PC-3 (cell line): ENCODE measurements at regions not wholly inside any gene's neighbourhood (a gene's known extent, or its start where the extent isn't known, plus 50 kb on each side); places are given as distances from the start of the nearest gene placed in this dataset.

Experiments
- ATAC-seq: fragments of 200-7000 bp; cut with Tn5 transposase; 2 replicates; pipeline ENCODE4 v1.9.1; 2020; ENCODE audit warnings: mild to moderate bottlenecking, moderate library complexity
- BruUV-seq: library from RNA; stranded (reverse); fragments of 400-500 nt; replicated peaks from 2 replicates; lab custom pipeline; 2021; lab: Mats Ljungman, UMichigan
- CTCF ChIA-PET: fragments of 300-600 bp; sonication (Branson Sonifier 250); formaldehyde crosslinking; loops from one replicate; lab custom pipeline; 2022; ENCODE audit warnings: antibody characterized with exemption; lab: Charles Lee
- POLR2A ChIA-PET: fragments of 300-600 bp; sonication (Branson Sonifier 250); formaldehyde crosslinking; loops from one replicate; lab custom pipeline; 2022; ENCODE audit warnings: antibody characterized with exemption; ENCODE audit not compliant: unreplicated experiment; lab: Charles Lee
- DNase-seq: peaks from one replicate; pipeline ENCODE4 v3.0.0-alpha.2; 2015
- H2AFZ ChIP-seq: fragments of 300-600 bp; sonication (generic); 2 replicates; pipeline ENCODE4 v1.6.0; 2016; ENCODE audit warnings: antibody characterized with exemption, low read length
- H3F3A ChIP-seq: fragments of 300-600 bp; sonication (generic); one replicate; pipeline ENCODE4 v1.6.0; 2017; ENCODE audit warnings: antibody characterized with exemption, low read length, control low read depth, mild to moderate bottlenecking; ENCODE audit not compliant: unreplicated experiment
- H3K27ac ChIP-seq: fragments of 300-600 bp; sonication (generic); 2 replicates; pipeline ENCODE4 v1.5.1; 2016; ENCODE audit warnings: mild to moderate bottlenecking, low read length
- H3K27me3 ChIP-seq: fragments of 300-600 bp; sonication (generic); 2 replicates; pipeline ENCODE4 v1.6.1; 2016; ENCODE audit warnings: low read length, mixed read lengths
- H3K36me3 ChIP-seq: fragments of 300-600 bp; sonication (generic); 2 replicates; pipeline ENCODE4 v1.6.1; 2016; ENCODE audit warnings: low read depth, mixed run types, low read length, mixed read lengths
- H3K4me1 ChIP-seq: fragments of 300-600 bp; sonication (generic); 2 replicates; pipeline ENCODE4 v1.5.1; 2016; ENCODE audit warnings: low read length; ENCODE audit not compliant: insufficient read depth
- H3K4me2 ChIP-seq: fragments of 300-600 bp; sonication (generic); 2 replicates; pipeline ENCODE4 v1.6.0; 2016; ENCODE audit warnings: low read length
- H3K4me3 ChIP-seq: fragments of 300-600 bp; sonication (generic); 2 replicates; pipeline ENCODE4 v1.5.1; 2016; ENCODE audit warnings: mild to moderate bottlenecking, low read length, mixed read lengths
- H3K79me2 ChIP-seq: fragments of 300-600 bp; sonication (generic); 2 replicates; pipeline ENCODE4 v1.6.1; 2017; ENCODE audit warnings: low read length, mixed read lengths
- H3K9ac ChIP-seq: fragments of 300-600 bp; sonication (generic); 2 replicates; pipeline ENCODE4 v1.6.0; 2016; ENCODE audit warnings: mild to moderate bottlenecking, low read length
- H3K9me2 ChIP-seq: fragments of 300-600 bp; sonication (generic); replicated peaks from 2 replicates; pipeline ENCODE4 v1.6.1; 2016; ENCODE audit warnings: mixed run types, low read length, mixed read lengths
- H3K9me3 ChIP-seq: fragments of 300-600 bp; sonication (generic); 2 replicates; pipeline ENCODE4 v1.6.1; 2016; ENCODE audit warnings: low read length, mixed read lengths
- H4K20me1 ChIP-seq: fragments of 300-600 bp; sonication (generic); 2 replicates; pipeline ENCODE4 v1.6.1; 2016; ENCODE audit warnings: low read length, mixed read lengths
- EZH2 ChIP-seq: fragments of 300-600 bp; sonication (generic); IDR thresholded peaks from one replicate; pipeline ENCODE4 v1.6.1; 2017; ENCODE audit warnings: antibody characterized with exemption, mild to moderate bottlenecking, low read length; ENCODE audit not compliant: unreplicated experiment
- EZH2phosphoT487 ChIP-seq: fragments of 300-600 bp; sonication (generic); IDR thresholded peaks from 2 replicates; pipeline ENCODE4 v1.6.1; 2018; ENCODE audit warnings: mild to moderate bottlenecking, antibody characterized with exemption, low read length, borderline replicate concordance
- intact Hi-C: fragments of 100-400 bp; cut with micrococcal nuclease; formaldehyde crosslinking; loops from 2 replicates; pipeline ENCODE4 v1.9.0; 2023
- TF ChIP-seq, protein P1 (sequence below): fragments of 300-600 bp; sonication (generic); conservative IDR thresholded peaks from 2 replicates; pipeline ENCODE4 v1.5.1; 2017; ENCODE audit warnings: antibody characterized with exemption, low read depth, mild to moderate bottlenecking, low read length

DNA sequence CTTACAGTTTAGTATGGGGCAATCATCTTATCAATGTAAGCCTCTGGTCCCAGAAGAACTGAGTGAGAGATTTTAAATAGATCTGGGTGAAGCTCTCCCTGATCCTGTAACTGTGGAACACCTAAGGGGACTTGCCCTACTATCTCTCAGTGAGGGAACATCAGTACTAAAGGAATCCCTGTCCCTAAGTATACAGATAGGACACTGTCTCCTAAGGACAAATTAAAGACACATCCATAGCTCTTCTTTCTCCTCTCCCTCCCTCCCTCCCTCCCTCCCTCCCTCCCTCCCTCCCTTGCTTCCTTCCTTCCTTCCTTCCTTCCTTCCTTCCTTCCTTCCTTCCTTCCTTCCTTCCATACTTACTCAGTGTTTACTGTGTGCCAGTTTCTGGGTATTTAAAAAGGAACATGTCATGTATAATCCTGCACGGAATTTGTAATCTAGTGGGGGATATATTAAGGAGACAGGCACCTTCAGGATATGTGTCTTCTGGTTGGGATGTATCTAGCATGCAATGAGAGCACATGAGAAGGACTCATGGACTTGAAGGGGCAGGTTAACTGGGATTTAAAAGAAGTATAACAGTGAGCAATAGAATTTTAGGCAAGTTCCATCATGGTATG, 222.2 kb upstream of the ATP5MC3 start:
- TF ChIP-seq EZH2 (no peak), EZH2phosphoT487 (no peak)
- TF ChIP-seq, protein P1, sequence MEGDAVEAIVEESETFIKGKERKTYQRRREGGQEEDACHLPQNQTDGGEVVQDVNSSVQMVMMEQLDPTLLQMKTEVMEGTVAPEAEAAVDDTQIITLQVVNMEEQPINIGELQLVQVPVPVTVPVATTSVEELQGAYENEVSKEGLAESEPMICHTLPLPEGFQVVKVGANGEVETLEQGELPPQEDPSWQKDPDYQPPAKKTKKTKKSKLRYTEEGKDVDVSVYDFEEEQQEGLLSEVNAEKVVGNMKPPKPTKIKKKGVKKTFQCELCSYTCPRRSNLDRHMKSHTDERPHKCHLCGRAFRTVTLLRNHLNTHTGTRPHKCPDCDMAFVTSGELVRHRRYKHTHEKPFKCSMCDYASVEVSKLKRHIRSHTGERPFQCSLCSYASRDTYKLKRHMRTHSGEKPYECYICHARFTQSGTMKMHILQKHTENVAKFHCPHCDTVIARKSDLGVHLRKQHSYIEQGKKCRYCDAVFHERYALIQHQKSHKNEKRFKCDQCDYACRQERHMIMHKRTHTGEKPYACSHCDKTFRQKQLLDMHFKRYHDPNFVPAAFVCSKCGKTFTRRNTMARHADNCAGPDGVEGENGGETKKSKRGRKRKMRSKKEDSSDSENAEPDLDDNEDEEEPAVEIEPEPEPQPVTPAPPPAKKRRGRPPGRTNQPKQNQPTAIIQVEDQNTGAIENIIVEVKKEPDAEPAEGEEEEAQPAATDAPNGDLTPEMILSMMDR, result no peak
- CTCF ChIA-PET, result no interaction called here

DNA sequence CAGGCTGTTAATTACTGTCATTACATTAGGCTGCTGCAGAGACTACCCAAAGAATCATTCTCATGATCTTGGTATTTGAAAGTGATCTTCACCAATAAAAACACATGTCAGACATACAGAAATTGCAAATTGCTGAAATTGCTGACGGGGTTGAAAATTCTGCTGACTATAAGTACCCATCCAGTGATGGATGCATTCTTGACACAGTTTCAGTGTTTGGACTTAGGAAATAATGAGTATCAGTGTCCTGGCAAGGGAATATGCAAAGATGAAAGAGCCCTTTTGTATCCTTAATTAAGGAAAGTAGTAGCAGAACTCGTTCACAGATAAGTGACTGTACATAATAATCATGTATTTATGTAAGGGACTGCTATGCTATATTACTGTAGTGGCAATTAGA, 221.1 kb upstream of the ATP5MC3 start:
- CTCF ChIA-PET, result no interaction called here
- BruUV-seq, result no TSS peak

More for the DNA sequence above, 222.2 kb upstream of the ATP5MC3 start:
- POLR2A ChIA-PET, result no interaction called here
- DNase-seq (no peak), ATAC-seq (no peak)
- Histone ChIP-seq H3K9me2 (no peaks in the 10 kb centered on the region; the same call in 1 of the 2 replicates), H3K4me1 (no peaks in the 10 kb centered on the region), H3K27me3 (peaks cover 41% of the 10 kb centered on the region), H4K20me1 (no peaks in the 10 kb centered on the region), H3K4me3 (no peak overlapping the region), H3K36me3 (no peaks in the 10 kb centered on the region), H3K79me2 (no peaks in the 10 kb centered on the region), H3F3A (no peaks in the 10 kb centered on the region), H3K9me3 (no peaks in the 10 kb centered on the region), H3K27ac (no peak overlapping the region), H2AFZ (no peak overlapping the region), H3K4me2 (no peak overlapping the region), H3K9ac (no peak overlapping the region)
- intact Hi-C loops, result no loop called here
- BruUV-seq, result no TSS peak

More for the DNA sequence above, 221.1 kb upstream of the ATP5MC3 start:
- Histone ChIP-seq H3K27ac (no peak overlapping the region), H3K9me3 (no peaks in the 10 kb centered on the region), H3K4me2 (no peak overlapping the region), H3F3A (no peaks in the 10 kb centered on the region), H3K9me2 (no peaks in the 10 kb centered on the region; the same call in 1 of the 2 replicates), H3K9ac (no peak overlapping the region), H3K79me2 (no peaks in the 10 kb centered on the region), H3K36me3 (no peaks in the 10 kb centered on the region), H2AFZ (no peak overlapping the region), H3K4me1 (no peaks in the 10 kb centered on the region), H3K4me3 (no peak overlapping the region), H4K20me1 (no peaks in the 10 kb centered on the region), H3K27me3 (peaks cover 52% of the 10 kb centered on the region)
- TF ChIP-seq EZH2phosphoT487 (no peak), EZH2 (no peak)
- TF ChIP-seq, protein P1, result no peak
- POLR2A ChIA-PET, result no interaction called here
- DNase-seq, result no peak
- intact Hi-C loops, result no loop called here
- ATAC-seq, result no peak
